Mesenchymal stem cell (in vitro differentiated cells and primary cell): ENCODE measurements at regions not wholly inside any gene's neighbourhood (a gene's known extent, or its start where the extent isn't known, plus 50 kb on each side); places are given as distances from the start of the nearest gene placed in this dataset.

Experiments used
- DNase-seq: peaks from one replicate; pipeline ENCODE4 v3.0.0-alpha.2; 2013
- H2AFZ ChIP-seq: one replicate; pipeline ENCODE4 v1.6.1; 2013; ENCODE audit warnings: low read depth, mild to moderate bottlenecking, control low read depth, inconsistent platforms, low read length, moderate library complexity
- H2AK5ac ChIP-seq: 2 replicates; pipeline ENCODE4 v1.6.1; 2013; ENCODE audit warnings: low read length, moderate library complexity, mild to moderate bottlenecking, inconsistent platforms; ENCODE audit not compliant: severe bottlenecking
- H2BK120ac ChIP-seq: one replicate; pipeline ENCODE4 v1.6.1; 2013; ENCODE audit warnings: low read depth, mild to moderate bottlenecking, inconsistent platforms, low read length, moderate library complexity
- H2BK12ac ChIP-seq, 2 experiments: one replicate each; pipeline ENCODE4 v1.6.1; 2013; ENCODE audit warnings: inconsistent platforms in 2 of 2, low read length in 2 of 2, mild to moderate bottlenecking in 2 of 2, moderate library complexity in 2 of 2, control low read depth in 1 of 2
- H2BK15ac ChIP-seq: one replicate; pipeline ENCODE4 v1.6.1; 2013; ENCODE audit warnings: mild to moderate bottlenecking, low read depth, inconsistent platforms; ENCODE audit not compliant: poor library complexity, severe bottlenecking
- H2BK5ac ChIP-seq: 2 replicates; pipeline ENCODE4 v1.6.1; 2013; ENCODE audit warnings: low read depth, mild to moderate bottlenecking, low read length, control low read depth, inconsistent platforms; ENCODE audit not compliant: poor library complexity, severe bottlenecking
- H3K14ac ChIP-seq, 2 experiments: one replicate each; pipeline ENCODE4 v1.6.1; 2013; ENCODE audit warnings: inconsistent platforms in 2 of 2, low read length in 2 of 2, control low read depth in 1 of 2, mild to moderate bottlenecking in 1 of 2, moderate library complexity in 1 of 2
- H3K18ac ChIP-seq, 2 experiments: one replicate each; pipeline ENCODE4 v1.6.1; 2013; ENCODE audit warnings: inconsistent platforms in 2 of 2, low read length in 2 of 2, control low read depth in 1 of 2, low read depth in 1 of 2, mild to moderate bottlenecking in 1 of 2
- H3K23ac ChIP-seq, 2 experiments: one replicate each; pipeline ENCODE4 v1.6.1; 2013; ENCODE audit warnings: inconsistent platforms in 2 of 2, low read length in 2 of 2, mild to moderate bottlenecking in 2 of 2, moderate library complexity in 2 of 2, control low read depth in 1 of 2
- H3K27ac ChIP-seq: 2 replicates; pipeline ENCODE4 v1.5.1; 2013; ENCODE audit warnings: mild to moderate bottlenecking, moderate library complexity, low read length, control low read depth, inconsistent platforms; ENCODE audit not compliant: poor library complexity, severe bottlenecking
- H3K27me3 ChIP-seq, 2 experiments: 2 replicates each; pipeline versions ENCODE4 v1.6.1 to v1.7.0; 2013; ENCODE audit warnings: low read length in 2 of 2, mild to moderate bottlenecking in 2 of 2, moderate library complexity in 2 of 2, control low read depth in 1 of 2, inconsistent platforms in 1 of 2; ENCODE audit not compliant: control insufficient read depth in 1 of 2, insufficient read depth in 1 of 2
- H3K36me3 ChIP-seq, 2 experiments: 2 replicates each; pipeline versions ENCODE4 v1.6.1 to v1.7.0; 2013; ENCODE audit warnings: low read length in 2 of 2, control low read depth in 1 of 2, inconsistent platforms in 1 of 2, low read depth in 1 of 2, mild to moderate bottlenecking in 1 of 2; ENCODE audit not compliant: insufficient read depth in 2 of 2, control insufficient read depth in 1 of 2
- H3K4ac ChIP-seq, 2 experiments: one replicate each; pipeline ENCODE4 v1.6.1; 2013; ENCODE audit warnings: inconsistent platforms in 2 of 2, low read length in 2 of 2, mild to moderate bottlenecking in 2 of 2, moderate library complexity in 2 of 2, control low read depth in 1 of 2, low read depth in 1 of 2
- H3K4me1 ChIP-seq: 2 replicates; pipeline ENCODE4 v1.6.1; 2013; ENCODE audit warnings: low read depth, low read length, control low read depth; ENCODE audit not compliant: control insufficient read depth, insufficient read depth
- H3K4me2 ChIP-seq: 2 replicates; pipeline ENCODE4 v1.6.1; 2013; ENCODE audit warnings: low read length, mild to moderate bottlenecking, inconsistent platforms; ENCODE audit not compliant: poor library complexity, severe bottlenecking
- H3K4me3 ChIP-seq, 2 experiments: 2 replicates each; pipeline versions ENCODE4 v1.5.1 to v1.7.0; 2013; ENCODE audit warnings: low read length in 2 of 2, mild to moderate bottlenecking in 2 of 2, control low read depth in 1 of 2, low read depth in 1 of 2; ENCODE audit not compliant: insufficient read depth in 1 of 2
- H3K79me1 ChIP-seq: replicated peaks from 2 replicates; pipeline ENCODE4 v1.6.1; 2013; ENCODE audit warnings: mild to moderate bottlenecking, control low read depth, low read length, inconsistent platforms; ENCODE audit not compliant: poor library complexity, severe bottlenecking
- H3K9ac ChIP-seq: 2 replicates; pipeline ENCODE4 v1.7.0; 2013; ENCODE audit warnings: mild to moderate bottlenecking, low read length, moderate library complexity
- H3K9me3 ChIP-seq: 2 replicates; pipeline ENCODE4 v1.7.0; 2013; ENCODE audit warnings: mild to moderate bottlenecking, low read length; ENCODE audit not compliant: control insufficient read depth
- H4K8ac ChIP-seq: one replicate; pipeline ENCODE4 v1.6.1; 2013; ENCODE audit warnings: inconsistent platforms, mild to moderate bottlenecking, low read length, moderate library complexity
- H4K91ac ChIP-seq: one replicate; pipeline ENCODE4 v1.6.1; 2013; ENCODE audit warnings: mild to moderate bottlenecking, low read length, inconsistent platforms
- WGBS: methylation state at CpG from one replicate; pipeline ENCODE4 v1.1.7; 2013; ENCODE audit warnings: mixed read lengths; 5-methylcytosine and 5-hydroxymethylcytosine counted together

DNA sequence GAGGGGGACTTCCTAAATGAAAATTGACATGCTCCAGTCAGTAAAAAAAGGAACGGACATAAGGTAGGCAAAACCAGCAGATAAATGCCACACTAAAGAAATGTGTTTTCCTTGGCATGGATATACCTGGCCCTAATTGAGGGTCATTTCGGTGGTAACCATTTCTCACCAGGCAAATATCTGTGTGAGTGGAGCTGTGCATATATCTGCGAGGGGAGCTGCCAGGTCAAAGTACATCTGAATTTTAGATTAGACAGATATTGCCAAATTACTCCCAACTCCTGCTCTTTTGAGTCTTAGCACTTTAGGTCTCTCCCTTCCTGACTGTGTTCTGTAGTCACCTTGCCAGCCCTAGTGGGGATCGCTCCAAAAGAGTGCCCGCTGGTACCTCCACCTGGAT is 204.2 kb downstream of the SH3BP4 start:
- no peak overlapping the region for H2AK5ac ChIP-seq
- no peak overlapping the region for H2BK120ac ChIP-seq
- H3K14ac ChIP-seq, result no peak overlapping the region
- no peaks in the 10 kb centered on the region for H3K4me1 ChIP-seq
- no peak overlapping the region for H3K27ac ChIP-seq
- H3K4me2 ChIP-seq, result no peak overlapping the region
- H3K27me3 ChIP-seq, result peaks cover 4 to 11% of the 10 kb centered on the region in 2 experiments
- no peak overlapping the region for H4K91ac ChIP-seq
- no peaks in the 10 kb centered on the region for H3K9me3 ChIP-seq
- no peak overlapping the region for H2AFZ ChIP-seq
- no peak overlapping the region for H3K23ac ChIP-seq
- H3K79me1 ChIP-seq, result no peaks in the 10 kb centered on the region
- H2BK5ac ChIP-seq, result no peak overlapping the region
- no peak overlapping the region for H3K18ac ChIP-seq
- H2BK15ac ChIP-seq, result no peak overlapping the region
- H3K4ac ChIP-seq, result no peak overlapping the region
- no peak overlapping the region for H2BK12ac ChIP-seq
- H4K8ac ChIP-seq, result no peak overlapping the region
- no peak for DNase-seq
- no peaks in the 10 kb centered on the region for H3K36me3 ChIP-seq
- 98% methylated on average over 5 of the region's 5 CpGs for WGBS
- no peak overlapping the region for H3K4me3 ChIP-seq
- no peak overlapping the region for H3K9ac ChIP-seq

DNA sequence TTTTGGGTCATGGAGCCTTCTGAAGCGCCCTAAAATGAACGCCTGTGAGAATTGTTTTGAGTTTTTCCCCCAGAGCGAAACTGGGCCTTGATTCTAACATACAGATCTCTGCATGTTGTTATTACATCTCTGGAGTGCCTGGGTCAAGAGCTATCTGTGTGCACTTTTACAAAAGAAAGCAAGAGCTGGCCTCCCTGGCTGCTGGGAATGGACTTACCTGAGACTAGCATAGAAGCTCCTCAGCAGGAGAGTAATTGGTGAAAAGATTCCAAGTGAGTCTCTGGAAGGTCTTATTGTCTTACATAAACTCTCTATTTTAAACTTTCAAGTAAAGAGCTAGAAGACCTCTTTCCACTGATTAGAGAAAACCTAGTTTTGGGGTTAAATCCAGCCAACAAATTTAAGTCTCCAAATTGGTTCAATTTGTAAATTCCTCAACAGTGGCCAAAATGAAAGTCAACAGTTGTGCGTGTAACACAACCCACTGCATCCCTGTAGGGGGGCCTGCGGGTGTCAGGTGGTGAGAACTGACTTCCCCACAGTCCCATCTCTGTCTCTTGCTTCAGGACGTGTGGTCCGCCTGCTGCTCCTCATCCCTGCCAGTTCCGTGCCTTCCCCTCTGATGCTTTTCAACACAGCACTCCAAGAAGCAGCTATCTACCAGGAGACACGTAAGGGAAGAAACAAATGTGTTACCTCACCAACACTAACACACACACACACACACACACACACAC is 206.1 kb downstream of the SH3BP4 start:
- Histone ChIP-seq H2AK5ac (no peak overlapping the region), H3K4me3 (no peak overlapping the region), H3K14ac (no peak overlapping the region), H4K8ac (no peak overlapping the region), H3K4me2 (no peak overlapping the region), H3K18ac (no peak overlapping the region), H3K27ac (no peak overlapping the region), H2BK5ac (no peak overlapping the region), H2BK15ac (no peak overlapping the region), H3K4me1 (no peaks in the 10 kb centered on the region), H4K91ac (no peak overlapping the region), H2AFZ (no peak overlapping the region), H2BK120ac (no peak overlapping the region), H3K27me3 (peaks cover 4 to 7% of the 10 kb centered on the region in 2 experiments), H3K36me3 (no peaks in the 10 kb centered on the region), H3K79me1 (no peaks in the 10 kb centered on the region), H3K9me3 (no peaks in the 10 kb centered on the region), H3K9ac (no peak overlapping the region), H2BK12ac (no peak overlapping the region), H3K23ac (no peak overlapping the region), H3K4ac (no peak overlapping the region)
- no peak for DNase-seq
- 83% methylated on average over 9 of the region's 9 CpGs for WGBS

DNA sequence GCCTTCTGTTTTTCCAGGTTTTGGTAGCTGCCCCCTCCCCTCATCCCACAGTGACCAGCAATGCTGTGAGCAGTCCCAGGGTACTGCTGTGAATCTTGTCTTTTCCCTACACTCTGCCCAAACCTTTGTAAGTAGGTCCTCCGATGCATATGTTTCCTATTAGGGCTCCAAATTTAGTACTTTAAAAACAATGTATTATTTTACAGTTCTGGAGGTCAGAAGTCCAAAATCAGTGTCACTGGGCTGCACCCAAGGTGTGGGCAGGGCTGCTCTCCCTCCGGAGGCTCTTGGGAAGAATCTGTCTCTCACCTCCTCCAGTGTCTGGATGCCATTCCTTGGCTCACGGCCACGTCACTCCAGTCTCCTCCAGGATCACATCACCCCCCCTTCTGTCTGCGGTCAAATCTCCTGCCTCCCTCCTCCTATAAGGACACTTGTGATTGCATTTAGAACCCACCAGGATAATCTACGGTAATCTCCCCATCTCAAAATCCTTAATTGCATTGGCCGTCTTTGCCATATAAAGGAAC is 208.5 kb downstream of the SH3BP4 start:
- Histone ChIP-seq H3K4me1 (no peaks in the 10 kb centered on the region), H3K4me3 (no peak overlapping the region), H2AFZ (no peak overlapping the region), H3K4me2 (no peak overlapping the region), H3K14ac (no peak overlapping the region), H3K23ac (no peak overlapping the region), H3K9me3 (no peaks in the 10 kb centered on the region), H3K27ac (no peak overlapping the region), H3K27me3 (peaks cover 3 to 4% of the 10 kb centered on the region in 2 experiments), H3K36me3 (no peaks in the 10 kb centered on the region), H3K9ac (no peak overlapping the region), H2BK5ac (no peak overlapping the region), H2BK12ac (no peak overlapping the region), H2BK120ac (no peak overlapping the region), H2AK5ac (no peak overlapping the region), H3K79me1 (no peaks in the 10 kb centered on the region), H4K8ac (no peak overlapping the region), H4K91ac (no peak overlapping the region), H3K4ac (no peak overlapping the region), H3K18ac (no peak overlapping the region), H2BK15ac (no peak overlapping the region)
- WGBS, result 81% methylated on average over 4 of the region's 7 CpGs
- DNase-seq, result no peak

DNA sequence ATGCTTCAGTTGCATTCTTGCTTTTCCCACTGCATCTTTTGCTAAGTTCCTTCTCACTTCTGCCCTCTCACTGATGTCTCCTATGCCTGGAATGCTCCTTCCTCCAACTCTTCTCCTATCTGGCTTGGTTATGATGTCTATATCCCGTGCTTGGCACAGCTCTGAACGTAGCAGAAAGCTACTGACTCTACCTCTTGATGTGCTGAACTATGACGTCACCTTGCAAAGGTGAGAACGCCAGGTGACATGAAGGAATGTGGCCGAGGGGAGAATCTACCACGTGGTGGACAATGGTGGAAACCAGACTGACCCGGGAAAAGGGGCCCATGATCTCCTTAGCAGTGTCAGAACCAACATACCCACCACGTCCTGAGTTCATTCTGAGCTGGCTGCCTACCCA is 209.7 kb downstream of the SH3BP4 start:
- Histone ChIP-seq H2BK12ac (no peak overlapping the region), H3K18ac (no peak overlapping the region), H4K91ac (no peak overlapping the region), H3K4me2 (no peak overlapping the region), H3K4ac (no peak overlapping the region), H2AFZ (no peak overlapping the region), H3K23ac (no peak overlapping the region), H2AK5ac (no peak overlapping the region), H3K27ac (no peak overlapping the region), H3K14ac (no peak overlapping the region), H2BK5ac (no peak overlapping the region), H3K79me1 (no peaks in the 10 kb centered on the region), H3K9ac (no peak overlapping the region), H4K8ac (no peak overlapping the region), H3K36me3 (no peaks in the 10 kb centered on the region), H3K27me3 (peaks cover 0 to 3% of the 10 kb centered on the region in 2 experiments), H3K4me1 (no peaks in the 10 kb centered on the region), H3K9me3 (no peaks in the 10 kb centered on the region), H2BK120ac (no peak overlapping the region), H3K4me3 (no peak overlapping the region), H2BK15ac (no peak overlapping the region)
- WGBS, result 71% methylated on average over 7 of the region's 8 CpGs
- DNase-seq, result no peak
